ENCODE measurements at regions not wholly inside any gene's neighbourhood (a gene's known extent, or its start where the extent isn't known, plus 50 kb on each side); places are given as distances from the start of the nearest gene placed in this dataset.

DNA sequence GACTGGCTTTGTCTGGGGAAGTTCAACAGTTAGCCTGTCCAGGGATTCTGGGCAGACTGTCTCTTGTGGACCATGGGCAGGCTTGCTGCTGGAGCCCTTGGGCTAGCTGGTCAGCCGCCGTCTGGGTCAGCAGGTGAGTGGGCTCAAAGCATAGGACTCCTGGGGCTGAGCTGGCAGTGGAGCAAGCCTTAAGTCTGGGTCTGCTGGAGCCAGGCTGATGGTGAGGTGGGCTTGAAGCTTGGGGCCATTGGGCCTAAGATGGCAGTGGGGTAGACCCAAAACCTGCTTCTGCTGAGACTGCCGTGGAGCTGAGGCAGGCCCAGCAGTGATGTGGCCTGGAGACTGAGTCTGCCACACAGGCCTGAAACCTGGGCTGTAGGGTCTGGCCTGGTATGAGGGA, 645.1 kb downstream of the RAPGEF2 start:
- H3K79me2 ChIP-seq (ENCODE audit: control insufficient read depth, insufficient read depth, low read length) = no peaks in the 10 kb centered on the region
- intact Hi-C loops (cut with micrococcal nuclease) = no loop called here
- H3K27me3 ChIP-seq (replicated peaks in 1 of 4; ENCODE audit: control extremely low read depth in 1 of 4, control insufficient read depth in 3 of 4, insufficient read depth in 4 of 4, low read length in 3 of 4) = no peaks in the 10 kb centered on the region
- no peak overlapping the region for H3K27ac Mint-ChIP-seq
- H4K20me1 ChIP-seq (ENCODE audit: control insufficient read depth, insufficient read depth, low read length, poor library complexity, severe bottlenecking) = no peaks in the 10 kb centered on the region
- no peaks in the 10 kb centered on the region for H3K27me3 Mint-ChIP-seq
- ATAC-seq (ENCODE audit: low read depth) (no peak), DNase-seq (no peak)
- no peak overlapping the region for H3K27ac ChIP-seq (ENCODE audit: low read length in 2 of 2)
- WGBS (ENCODE audit: insufficient coverage) = 97% methylated on average over 3 of the region's 3 CpGs
- POLR2A ChIA-PET = no interaction called here
- H3K9me3 ChIP-seq (ENCODE audit: control extremely low read depth in 1 of 3, control insufficient read depth in 2 of 3, insufficient read depth in 1 of 3, low read length in 2 of 3) = no peaks in the 10 kb centered on the region
- H2AFZ ChIP-seq (ENCODE audit: insufficient read depth, low read depth, low read length, poor library complexity, severe bottlenecking) = no peak overlapping the region
- H3K9me3 Mint-ChIP-seq (ENCODE audit: insufficient read depth) = peaks cover 5% of the 10 kb centered on the region
- H3K4me2 ChIP-seq (replicated peaks; ENCODE audit: low read depth, low read length, poor library complexity, severe bottlenecking) = no peak overlapping the region
- H3K36me3 ChIP-seq (replicated peaks in 1 of 2; ENCODE audit: control extremely low read depth in 1 of 2, control insufficient read depth in 1 of 2, extremely low read depth in 1 of 2, insufficient read depth in 2 of 2, low read length in 1 of 2) = no peaks in the 10 kb centered on the region
- TF ChIP-seq, protein P1, sequence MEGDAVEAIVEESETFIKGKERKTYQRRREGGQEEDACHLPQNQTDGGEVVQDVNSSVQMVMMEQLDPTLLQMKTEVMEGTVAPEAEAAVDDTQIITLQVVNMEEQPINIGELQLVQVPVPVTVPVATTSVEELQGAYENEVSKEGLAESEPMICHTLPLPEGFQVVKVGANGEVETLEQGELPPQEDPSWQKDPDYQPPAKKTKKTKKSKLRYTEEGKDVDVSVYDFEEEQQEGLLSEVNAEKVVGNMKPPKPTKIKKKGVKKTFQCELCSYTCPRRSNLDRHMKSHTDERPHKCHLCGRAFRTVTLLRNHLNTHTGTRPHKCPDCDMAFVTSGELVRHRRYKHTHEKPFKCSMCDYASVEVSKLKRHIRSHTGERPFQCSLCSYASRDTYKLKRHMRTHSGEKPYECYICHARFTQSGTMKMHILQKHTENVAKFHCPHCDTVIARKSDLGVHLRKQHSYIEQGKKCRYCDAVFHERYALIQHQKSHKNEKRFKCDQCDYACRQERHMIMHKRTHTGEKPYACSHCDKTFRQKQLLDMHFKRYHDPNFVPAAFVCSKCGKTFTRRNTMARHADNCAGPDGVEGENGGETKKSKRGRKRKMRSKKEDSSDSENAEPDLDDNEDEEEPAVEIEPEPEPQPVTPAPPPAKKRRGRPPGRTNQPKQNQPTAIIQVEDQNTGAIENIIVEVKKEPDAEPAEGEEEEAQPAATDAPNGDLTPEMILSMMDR (IDR thresholded peaks at IDR 0.05) = no peak
- no peak for TF ChIP-seq EZH2 (IDR thresholded peaks at IDR 0.05; ENCODE audit: borderline replicate concordance, insufficient read depth, low read depth, low read length, poor library complexity, severe bottlenecking)
- no peaks in the 10 kb centered on the region for H3K4me1 ChIP-seq (ENCODE audit: control insufficient read depth in 2 of 2, insufficient read depth in 2 of 2, low read length in 2 of 2)
- no peak overlapping the region for H3K9ac ChIP-seq (ENCODE audit: low read length)
- H3K4me3 ChIP-seq (ENCODE audit: control extremely low read depth in 1 of 5, extremely low read depth in 1 of 5, insufficient read depth in 1 of 5, low read depth in 2 of 5, low read length in 4 of 5) = no peak overlapping the region
- H3K4me1 Mint-ChIP-seq = no peaks in the 10 kb centered on the region
- CTCF ChIA-PET = no interaction called here
- H3K4me3 Mint-ChIP-seq = no peak overlapping the region

DNA sequence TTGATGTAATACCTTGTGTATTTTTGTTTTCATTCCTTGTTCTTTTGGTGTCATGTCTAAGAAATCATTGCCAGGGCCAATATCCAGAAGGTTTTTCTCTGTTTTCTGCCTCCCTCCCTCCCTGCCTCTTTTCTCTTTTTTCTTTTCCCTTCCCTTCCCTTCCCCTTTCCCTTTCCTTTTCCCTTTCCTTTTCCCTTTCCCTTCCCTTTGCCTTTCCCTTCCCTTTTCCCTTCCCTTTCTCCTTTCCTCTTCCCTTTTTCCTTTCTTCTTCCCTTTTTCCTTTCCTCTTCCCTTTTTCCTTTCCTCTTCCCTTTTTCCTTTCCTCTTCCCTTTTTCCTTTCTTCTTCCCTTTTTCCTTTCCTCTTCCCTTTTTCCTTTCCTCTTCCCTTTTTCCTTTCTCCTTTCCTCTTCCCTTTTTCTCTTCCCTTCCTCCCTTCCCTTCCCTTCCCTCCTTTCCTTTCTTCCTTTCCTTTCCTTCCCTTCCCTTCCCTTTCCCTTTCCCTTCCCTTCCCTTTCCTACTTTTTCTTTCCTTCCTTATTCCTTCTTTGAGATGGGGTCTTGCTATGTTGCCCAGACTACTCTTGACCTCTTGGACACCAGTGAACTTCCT, 646.1 kb downstream of the RAPGEF2 start:
- POLR2A ChIA-PET = no interaction called here
- Histone ChIP-seq H3K9ac (ENCODE audit: low read length) (no peak overlapping the region), H3K27me3 (replicated peaks in 1 of 4; ENCODE audit: control extremely low read depth in 1 of 4, control insufficient read depth in 3 of 4, insufficient read depth in 4 of 4, low read length in 3 of 4) (no peaks in the 10 kb centered on the region), H3K9me3 (ENCODE audit: control extremely low read depth in 1 of 3, control insufficient read depth in 2 of 3, insufficient read depth in 1 of 3, low read length in 2 of 3) (no peaks in the 10 kb centered on the region), H3K4me1 (ENCODE audit: control insufficient read depth in 2 of 2, insufficient read depth in 2 of 2, low read length in 2 of 2) (no peaks in the 10 kb centered on the region), H3K27ac (ENCODE audit: low read length in 2 of 2) (no peak overlapping the region), H3K79me2 (ENCODE audit: control insufficient read depth, insufficient read depth, low read length) (no peaks in the 10 kb centered on the region), H2AFZ (ENCODE audit: insufficient read depth, low read depth, low read length, poor library complexity, severe bottlenecking) (no peak overlapping the region), H3K4me3 (ENCODE audit: control extremely low read depth in 1 of 5, extremely low read depth in 1 of 5, insufficient read depth in 1 of 5, low read depth in 2 of 5, low read length in 4 of 5) (no peak overlapping the region), H4K20me1 (ENCODE audit: control insufficient read depth, insufficient read depth, low read length, poor library complexity, severe bottlenecking) (no peaks in the 10 kb centered on the region), H3K36me3 (replicated peaks in 1 of 2; ENCODE audit: control extremely low read depth in 1 of 2, control insufficient read depth in 1 of 2, extremely low read depth in 1 of 2, insufficient read depth in 2 of 2, low read length in 1 of 2) (no peaks in the 10 kb centered on the region), H3K4me2 (replicated peaks; ENCODE audit: low read depth, low read length, poor library complexity, severe bottlenecking) (no peak overlapping the region)
- no peak overlapping the region for H3K27ac Mint-ChIP-seq
- intact Hi-C loops (cut with micrococcal nuclease) = no loop called here
- H3K4me3 Mint-ChIP-seq = no peak overlapping the region
- H3K9me3 Mint-ChIP-seq (ENCODE audit: insufficient read depth) = peaks cover 4% of the 10 kb centered on the region
- CTCF ChIA-PET = no interaction called here
- TF ChIP-seq EZH2 (IDR thresholded peaks at IDR 0.05; ENCODE audit: borderline replicate concordance, insufficient read depth, low read depth, low read length, poor library complexity, severe bottlenecking) = no peak
- TF ChIP-seq, protein P1 (IDR thresholded peaks at IDR 0.05) = no peak
- H3K4me1 Mint-ChIP-seq = no peaks in the 10 kb centered on the region
- no peak for DNase-seq
- no peak for ATAC-seq (ENCODE audit: low read depth)
- no peaks in the 10 kb centered on the region for H3K27me3 Mint-ChIP-seq

Measured in B cell (primary cell).